Activated naive CD8-positive, alpha-beta T cell treated with anti-CD3 and anti-CD28 coated beads for 36 hours (primary cell): ENCODE measurements at regions not wholly inside any gene's neighbourhood (a gene's known extent, or its start where the extent isn't known, plus 50 kb on each side); places are given as distances from the start of the nearest gene placed in this dataset.

Experiments used
- DNase-seq: peaks from one replicate; pipeline ENCODE4 v3.0.0; 2021
- H3K27ac Mint-ChIP-seq: one replicate; pipeline ENCODE4 v1.8.0; 2022; ENCODE audit warnings: mild to moderate bottlenecking, moderate library complexity, mixed read lengths
- H3K27me3 Mint-ChIP-seq: one replicate; pipeline ENCODE4 v1.8.0; 2022; ENCODE audit warnings: mild to moderate bottlenecking, mixed read lengths
- H3K36me3 Mint-ChIP-seq: one replicate; pipeline ENCODE4 v1.8.0; 2021; ENCODE audit warnings: mild to moderate bottlenecking, mixed read lengths
- H3K4me1 Mint-ChIP-seq: one replicate; pipeline ENCODE4 v1.8.0; 2021; ENCODE audit warnings: mixed read lengths
- H3K4me3 Mint-ChIP-seq: one replicate; pipeline ENCODE4 v1.8.0; 2022; ENCODE audit warnings: mild to moderate bottlenecking, moderate library complexity, mixed read lengths
- H3K9me3 Mint-ChIP-seq: one replicate; pipeline ENCODE4 v1.8.0; 2022; ENCODE audit warnings: mixed read lengths

DNA sequence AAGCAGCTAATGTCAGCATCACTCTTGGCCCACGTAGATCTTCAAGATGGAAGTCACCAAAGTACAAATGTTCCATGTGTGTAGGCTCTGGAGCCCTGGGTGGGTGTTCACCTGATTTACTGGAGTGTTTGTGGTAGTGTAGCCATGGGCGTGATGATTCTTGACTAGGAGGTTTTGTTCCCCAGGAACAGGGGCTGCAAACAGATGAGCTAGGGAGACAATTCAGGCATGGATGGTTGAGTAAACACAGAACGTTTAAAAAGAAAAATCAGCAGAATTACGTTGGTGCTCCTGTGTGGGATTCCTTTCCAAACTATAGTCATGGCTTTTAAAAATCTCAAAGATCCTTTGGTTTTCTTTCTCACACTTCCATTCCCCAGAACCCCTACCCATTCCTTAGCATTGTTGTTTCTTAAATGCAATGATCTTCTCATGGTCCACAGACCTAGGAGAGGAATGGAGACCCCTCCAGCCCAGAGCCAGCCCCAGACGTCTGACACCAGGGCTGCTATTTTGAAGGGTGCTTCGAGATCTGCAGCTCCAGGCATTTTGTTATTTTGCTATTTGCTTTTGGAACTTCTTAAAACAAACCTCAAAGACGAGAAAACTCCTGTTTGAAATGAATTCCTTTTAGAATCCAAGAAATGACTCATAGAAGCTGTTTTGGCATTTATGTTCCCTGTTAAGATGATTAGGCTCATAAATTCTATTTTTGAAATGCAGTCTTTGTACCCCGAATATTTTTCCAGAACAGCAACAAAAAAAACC, 115.1 kb downstream of the ETS2 start:
- H3K36me3 Mint-ChIP-seq, result peaks cover 1% of the 10 kb centered on the region
- H3K27ac Mint-ChIP-seq, result no peak overlapping the region
- peaks cover 47% of the 10 kb centered on the region for H3K27me3 Mint-ChIP-seq
- H3K4me1 Mint-ChIP-seq, result peaks cover under 1% of the 10 kb centered on the region
- no peak for DNase-seq
- H3K9me3 Mint-ChIP-seq, result no peaks in the 10 kb centered on the region
- no peak overlapping the region for H3K4me3 Mint-ChIP-seq

- peaks cover 38% of the 10 kb centered on the region for H3K27me3 Mint-ChIP-seq
- no peak overlapping the region for H3K4me3 Mint-ChIP-seq
These were observed 113.0 kb downstream of the ETS2 start for GRCh38 chr21:38918607-38919346.

DNA sequence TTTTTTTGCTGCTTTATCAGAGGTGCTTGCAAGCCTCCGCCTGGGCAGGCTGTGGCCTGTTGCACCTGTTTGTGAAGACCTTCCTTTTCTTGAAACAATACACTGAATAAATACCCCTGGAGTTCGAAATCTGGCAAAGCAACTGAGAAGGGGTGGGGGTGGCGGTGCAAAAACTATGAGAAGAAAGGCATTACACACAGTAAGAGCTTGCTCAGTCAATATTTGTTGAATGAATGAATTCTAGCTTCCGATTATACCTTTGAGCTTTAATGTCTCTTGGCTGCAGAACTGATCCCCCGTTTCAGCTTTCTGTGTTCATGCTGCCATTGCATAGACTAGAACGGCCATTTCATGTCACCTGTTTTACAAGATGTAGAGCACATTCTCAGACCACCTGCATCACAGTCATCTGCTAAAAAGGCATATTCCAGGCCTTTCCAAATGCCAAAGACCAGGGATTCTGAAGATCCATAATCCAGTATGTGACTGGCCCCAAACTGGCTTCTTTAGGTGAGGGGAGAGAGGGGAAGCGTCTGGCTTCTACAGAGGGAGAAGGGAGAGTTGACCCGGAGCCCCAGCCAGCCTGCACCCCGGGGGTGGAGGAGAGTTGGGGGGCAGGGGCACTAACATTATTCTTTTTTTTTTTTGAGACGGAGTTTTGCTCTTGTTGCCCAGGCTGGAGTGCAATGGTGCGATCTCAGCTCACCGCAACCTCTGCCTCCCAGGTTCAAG, 111.5 kb downstream of the ETS2 start:
- H3K4me3 Mint-ChIP-seq, result no peak overlapping the region
- H3K36me3 Mint-ChIP-seq, result no peaks in the 10 kb centered on the region
- H3K27ac Mint-ChIP-seq, result no peak overlapping the region
- DNase-seq, result no peak
- H3K9me3 Mint-ChIP-seq, result no peaks in the 10 kb centered on the region
- no peaks in the 10 kb centered on the region for H3K4me1 Mint-ChIP-seq
- H3K27me3 Mint-ChIP-seq, result peaks cover 34% of the 10 kb centered on the region

More at GRCh38 chr21:38918607-38919346, 113.0 kb downstream of the ETS2 start:
- H3K27ac Mint-ChIP-seq, result no peak overlapping the region
- no peaks in the 10 kb centered on the region for H3K36me3 Mint-ChIP-seq
- no peak for DNase-seq
- H3K4me1 Mint-ChIP-seq, result no peaks in the 10 kb centered on the region
- H3K9me3 Mint-ChIP-seq, result no peaks in the 10 kb centered on the region

- Mint-ChIP-seq H3K4me1 (no peaks in the 10 kb centered on the region), H3K9me3 (no peaks in the 10 kb centered on the region), H3K27ac (no peak overlapping the region), H3K4me3 (no peak overlapping the region), H3K36me3 (no peaks in the 10 kb centered on the region), H3K27me3 (peaks cover 29% of the 10 kb centered on the region)
- DNase-seq, result no peak
These were observed 110.7 kb downstream of the ETS2 start for GRCh38 chr21:38916214-38916964.

DNA sequence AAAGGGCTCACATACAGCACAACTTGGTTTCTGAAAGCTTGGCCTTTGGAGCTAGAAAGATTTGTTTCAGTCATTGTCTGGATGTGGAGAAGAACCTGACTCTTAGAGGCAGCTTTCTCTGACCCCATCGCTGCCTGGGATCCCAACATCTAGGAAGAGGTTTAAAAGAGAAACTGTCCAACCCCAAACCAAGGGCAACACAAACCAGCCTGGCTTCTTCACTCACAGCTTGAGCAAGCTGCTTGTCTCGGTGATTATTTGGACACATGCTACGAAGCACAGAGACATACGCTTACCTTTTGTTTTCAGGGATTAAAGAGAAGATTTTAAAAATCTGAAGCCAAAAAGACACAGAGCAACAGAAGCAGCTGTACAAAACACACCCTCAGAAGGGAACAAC, 109.8 kb downstream of the ETS2 start:
- no peaks in the 10 kb centered on the region for H3K4me1 Mint-ChIP-seq
- H3K9me3 Mint-ChIP-seq, result no peaks in the 10 kb centered on the region

GRCh38 chr21:38914528-38915293, 109.0 kb downstream of the ETS2 start:
- Mint-ChIP-seq H3K4me1 (no peaks in the 10 kb centered on the region), H3K4me3 (no peak overlapping the region), H3K9me3 (no peaks in the 10 kb centered on the region), H3K36me3 (no peaks in the 10 kb centered on the region), H3K27me3 (peaks cover 21% of the 10 kb centered on the region), H3K27ac (no peak overlapping the region)
- no peak for DNase-seq

More for the DNA sequence above, 109.8 kb downstream of the ETS2 start:
- DNase-seq, result no peak
- Mint-ChIP-seq H3K27me3 (peaks cover 23% of the 10 kb centered on the region), H3K27ac (no peak overlapping the region), H3K36me3 (no peaks in the 10 kb centered on the region), H3K4me3 (no peak overlapping the region)

DNA sequence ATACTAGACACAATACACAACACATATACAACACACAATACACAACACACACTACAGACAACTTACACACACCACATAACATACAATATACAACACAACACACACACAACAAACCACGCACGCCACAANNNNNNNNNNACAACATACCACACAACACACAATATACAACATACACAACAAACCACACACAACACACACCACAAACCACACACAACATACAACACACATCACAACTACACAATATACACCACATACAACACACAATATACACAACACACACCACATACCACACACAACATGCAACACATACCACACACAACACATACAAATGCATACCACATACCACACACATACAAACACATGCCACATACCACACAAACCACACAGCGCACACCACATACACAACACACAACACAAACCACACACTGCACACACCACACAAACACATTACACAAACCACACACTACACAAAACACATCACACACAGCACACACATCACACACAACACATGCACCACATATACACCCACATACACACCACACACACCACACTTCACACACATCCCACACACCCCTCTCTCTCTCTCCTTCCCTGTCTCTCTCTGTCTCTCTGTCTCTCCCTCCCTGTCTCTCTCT, 108.3 kb downstream of the ETS2 start:
- H3K4me3 Mint-ChIP-seq, result no peak overlapping the region
- no peak overlapping the region for H3K27ac Mint-ChIP-seq
- no peak for DNase-seq
- no peaks in the 10 kb centered on the region for H3K36me3 Mint-ChIP-seq
- H3K9me3 Mint-ChIP-seq, result no peaks in the 10 kb centered on the region
- no peaks in the 10 kb centered on the region for H3K4me1 Mint-ChIP-seq
- peaks cover 15% of the 10 kb centered on the region for H3K27me3 Mint-ChIP-seq

GRCh38 chr21:38913120-38913892, 107.6 kb downstream of the ETS2 start:
- Mint-ChIP-seq H3K4me3 (no peak overlapping the region), H3K27me3 (peaks cover 15% of the 10 kb centered on the region), H3K9me3 (no peaks in the 10 kb centered on the region), H3K4me1 (no peaks in the 10 kb centered on the region), H3K27ac (no peak overlapping the region), H3K36me3 (no peaks in the 10 kb centered on the region)
- DNase-seq, result no peak

DNA sequence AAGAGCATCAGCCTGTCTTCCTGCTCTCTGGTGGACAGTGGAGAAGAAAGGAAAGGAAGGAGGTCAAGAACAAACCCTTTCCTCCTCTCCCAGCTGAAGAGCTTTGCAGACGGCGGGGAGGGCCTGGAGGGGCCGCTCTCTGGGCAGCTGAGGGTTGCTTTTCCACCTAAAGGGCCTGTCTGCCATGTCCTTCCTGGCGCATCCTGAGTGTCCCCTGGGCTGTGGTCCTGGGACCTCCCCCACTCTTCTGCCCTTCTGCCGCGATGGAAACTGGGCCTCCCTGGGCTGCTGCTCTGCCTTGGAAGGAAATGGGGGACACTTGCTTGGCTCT, 107.0 kb downstream of the ETS2 start:
- H3K27ac Mint-ChIP-seq, result no peak overlapping the region
- no peaks in the 10 kb centered on the region for H3K9me3 Mint-ChIP-seq
- H3K36me3 Mint-ChIP-seq, result no peaks in the 10 kb centered on the region
- H3K4me1 Mint-ChIP-seq, result no peaks in the 10 kb centered on the region
- no peak for DNase-seq
- H3K4me3 Mint-ChIP-seq, result no peak overlapping the region
- H3K27me3 Mint-ChIP-seq, result peaks cover 15% of the 10 kb centered on the region

DNA sequence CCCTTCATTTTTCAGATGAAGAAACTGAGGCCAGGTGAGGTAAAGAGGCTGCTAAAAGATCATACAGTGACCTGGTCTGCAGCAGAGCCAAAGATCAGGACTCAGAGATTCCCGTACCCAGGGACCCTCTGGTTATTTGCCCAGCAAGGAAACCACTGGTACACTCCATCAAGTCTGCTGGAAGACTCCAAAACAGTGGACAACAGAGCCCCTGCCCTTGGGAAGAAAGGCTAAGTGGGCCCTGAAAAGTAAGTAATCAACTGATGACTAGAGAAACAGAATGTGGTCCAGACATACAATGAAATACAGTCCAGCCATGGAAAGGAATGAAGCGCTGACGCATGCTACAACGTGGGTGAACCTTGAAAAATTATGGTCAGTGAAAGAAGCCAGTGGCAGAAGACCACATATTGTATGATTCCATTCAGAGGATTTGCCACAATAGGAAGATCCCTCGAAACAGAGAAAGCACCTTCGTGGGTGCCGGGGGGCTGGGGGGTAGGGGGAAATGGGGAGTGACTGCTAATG, 106.4 kb downstream of the ETS2 start:
- H3K27me3 Mint-ChIP-seq, result peaks cover 12% of the 10 kb centered on the region
- no peak for DNase-seq
- H3K27ac Mint-ChIP-seq, result no peak overlapping the region
- no peaks in the 10 kb centered on the region for H3K4me1 Mint-ChIP-seq
- H3K36me3 Mint-ChIP-seq, result no peaks in the 10 kb centered on the region
- H3K9me3 Mint-ChIP-seq, result no peaks in the 10 kb centered on the region
- no peak overlapping the region for H3K4me3 Mint-ChIP-seq

DNA sequence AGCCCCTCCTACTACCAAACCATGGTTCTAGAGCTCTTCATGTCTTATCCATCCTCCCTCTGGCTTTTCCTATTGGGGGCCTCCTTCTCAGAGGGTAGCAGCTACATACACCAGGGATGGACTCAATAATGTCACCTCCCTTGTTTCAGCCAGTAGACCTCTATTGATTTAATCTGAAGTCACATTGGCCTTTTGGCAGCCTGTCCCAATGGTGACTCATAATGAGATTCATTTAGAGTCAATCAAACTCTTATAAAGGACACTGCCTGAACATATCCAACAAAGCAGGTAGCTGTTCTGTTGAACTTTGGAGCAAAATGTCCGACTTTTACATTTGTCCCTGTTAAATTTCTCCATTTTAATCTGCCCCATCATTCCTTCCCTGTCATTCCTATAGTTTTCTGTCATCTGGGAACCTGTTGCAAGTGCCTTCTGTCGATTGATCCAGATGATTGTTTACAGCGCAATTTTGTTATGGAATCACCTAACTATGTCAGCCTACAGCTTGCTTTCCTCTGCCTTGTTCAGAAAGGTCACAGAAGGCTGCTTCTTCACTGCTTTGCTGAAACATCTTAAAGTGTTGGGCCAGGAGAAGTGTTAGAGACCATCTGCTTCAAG, 105.9 kb downstream of the ETS2 start:
- H3K27me3 Mint-ChIP-seq, result peaks cover 7% of the 10 kb centered on the region
- no peaks in the 10 kb centered on the region for H3K36me3 Mint-ChIP-seq
- no peak overlapping the region for H3K4me3 Mint-ChIP-seq
- H3K27ac Mint-ChIP-seq, result no peak overlapping the region
- H3K4me1 Mint-ChIP-seq, result no peaks in the 10 kb centered on the region
- no peak for DNase-seq
- H3K9me3 Mint-ChIP-seq, result no peaks in the 10 kb centered on the region

DNA sequence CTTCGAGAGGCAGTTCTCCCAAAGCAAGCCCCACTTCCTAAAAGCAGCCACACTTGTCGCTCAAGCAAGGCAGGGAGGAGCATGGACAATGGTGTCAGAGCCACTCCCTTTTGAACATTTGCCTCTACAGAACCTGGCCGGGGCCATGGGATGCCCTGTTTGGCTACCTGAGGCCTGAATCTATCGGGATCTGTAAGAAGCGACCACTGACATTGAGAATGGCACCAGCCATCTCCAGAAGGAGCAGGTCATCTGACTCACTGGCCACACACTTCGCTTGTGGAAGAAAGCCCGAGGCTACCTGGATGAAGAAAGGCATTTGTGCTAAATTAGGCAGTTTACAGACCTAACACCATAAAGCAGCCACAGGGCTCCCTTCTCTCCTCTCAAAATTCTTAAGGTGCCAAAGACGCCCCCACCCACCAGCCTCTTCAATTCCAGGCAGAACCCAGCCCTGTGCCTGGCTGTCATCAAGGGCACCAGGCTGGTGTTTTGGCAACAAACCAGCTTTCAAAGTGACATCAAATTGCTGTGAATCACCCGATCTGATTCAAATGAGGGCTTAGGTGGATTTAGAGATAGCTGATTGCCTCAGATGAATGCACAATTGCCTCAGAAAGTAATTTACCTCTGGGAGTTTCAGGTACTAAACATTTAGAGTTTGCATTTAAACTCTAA, 104.8 kb downstream of the ETS2 start:
- no peaks in the 10 kb centered on the region for H3K27me3 Mint-ChIP-seq
- H3K36me3 Mint-ChIP-seq, result no peaks in the 10 kb centered on the region
- no peaks in the 10 kb centered on the region for H3K9me3 Mint-ChIP-seq
- H3K4me3 Mint-ChIP-seq, result no peak overlapping the region
- DNase-seq, result no peak
- no peak overlapping the region for H3K27ac Mint-ChIP-seq
- no peaks in the 10 kb centered on the region for H3K4me1 Mint-ChIP-seq
